ENCODE measurements at regions not wholly inside any gene's neighbourhood (a gene's known extent, or its start where the extent isn't known, plus 50 kb on each side); places are given as distances from the start of the nearest gene placed in this dataset.

GRCh38 chr14:31943217-31943799 lies 133.8 kb upstream of the ARHGAP5 start:
- no peak for TF ChIP-seq POLR2AphosphoS5 (IDR thresholded peaks at IDR 0.05)
- no peak for TF ChIP-seq POLR2A (IDR thresholded peaks at IDR 0.05)
- TF ChIP-seq CTCF (IDR thresholded peaks at IDR 0.05): no peak
- no peak for TF ChIP-seq EP300 (IDR thresholded peaks at IDR 0.05)

Measured in gastroesophageal sphincter (tissue), 3 donors.